ENCODE measurements at regions not wholly inside any gene's neighbourhood (a gene's known extent, or its start where the extent isn't known, plus 50 kb on each side); places are given as distances from the start of the nearest gene placed in this dataset.

DNA sequence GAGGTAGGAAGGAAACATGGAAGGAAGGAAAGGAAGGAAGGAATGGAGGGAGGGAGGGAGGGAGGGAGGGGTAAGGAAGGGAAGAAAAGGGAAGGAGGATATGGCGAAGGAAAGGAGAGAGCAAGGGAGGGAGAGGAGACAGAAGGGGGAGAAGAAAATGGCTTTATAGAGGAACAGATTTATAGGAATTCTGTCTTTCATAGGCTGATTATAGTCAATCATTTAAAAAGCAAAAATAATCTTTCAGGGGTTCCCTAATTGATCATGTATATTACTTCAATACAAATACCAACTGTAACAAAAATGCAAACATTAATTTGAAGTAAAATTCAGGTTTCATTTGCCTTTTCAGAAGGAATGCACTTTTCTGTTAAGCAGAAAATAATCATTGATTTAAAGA is 519.1 kb downstream of the MDFIC start:
- ChIA-PET POLR2A (no interaction called here), CTCF (no interaction called here)
- no peaks in the 10 kb centered on the region for H3K36me3 Mint-ChIP-seq (ENCODE audit: low read depth)
- H3K27me3 Mint-ChIP-seq, result no peaks in the 10 kb centered on the region
- ATAC-seq (no peak), DNase-seq (no peak)
- H3K4me1 Mint-ChIP-seq, result no peaks in the 10 kb centered on the region
- no peaks in the 10 kb centered on the region for H3K9me3 Mint-ChIP-seq (ENCODE audit: low read depth)
- intact Hi-C loops (cut with DNase I, micrococcal nuclease), result no loop called here
- no peak overlapping the region for H3K4me3 Mint-ChIP-seq
- no peak overlapping the region for H3K27ac Mint-ChIP-seq

GRCh38 chr7:115435178-115435577 is 513.3 kb downstream of the MDFIC start:
- DNase-seq (no peak), ATAC-seq (no peak)
- ChIA-PET POLR2A (no interaction called here), CTCF (no interaction called here)
- Mint-ChIP-seq H3K36me3 (ENCODE audit: low read depth) (no peaks in the 10 kb centered on the region), H3K4me3 (no peak overlapping the region), H3K27me3 (peaks cover 2% of the 10 kb centered on the region), H3K4me1 (no peaks in the 10 kb centered on the region), H3K27ac (no peak overlapping the region), H3K9me3 (ENCODE audit: low read depth) (no peaks in the 10 kb centered on the region)
- intact Hi-C loops (cut with DNase I, micrococcal nuclease), result no loop called here

- intact Hi-C loops (cut with DNase I, micrococcal nuclease), result no loop called here
- Mint-ChIP-seq H3K9me3 (ENCODE audit: low read depth) (no peaks in the 10 kb centered on the region), H3K27me3 (peaks cover 2% of the 10 kb centered on the region), H3K36me3 (ENCODE audit: low read depth) (no peaks in the 10 kb centered on the region), H3K4me1 (no peaks in the 10 kb centered on the region), H3K4me3 (no peak overlapping the region), H3K27ac (no peak overlapping the region)
- ChIA-PET CTCF (no interaction called here), POLR2A (no interaction called here)
- ATAC-seq (no peak), DNase-seq (no peak)
Observed at GRCh38 chr7:115429918-115430317, 508.0 kb downstream of the MDFIC start.

DNA sequence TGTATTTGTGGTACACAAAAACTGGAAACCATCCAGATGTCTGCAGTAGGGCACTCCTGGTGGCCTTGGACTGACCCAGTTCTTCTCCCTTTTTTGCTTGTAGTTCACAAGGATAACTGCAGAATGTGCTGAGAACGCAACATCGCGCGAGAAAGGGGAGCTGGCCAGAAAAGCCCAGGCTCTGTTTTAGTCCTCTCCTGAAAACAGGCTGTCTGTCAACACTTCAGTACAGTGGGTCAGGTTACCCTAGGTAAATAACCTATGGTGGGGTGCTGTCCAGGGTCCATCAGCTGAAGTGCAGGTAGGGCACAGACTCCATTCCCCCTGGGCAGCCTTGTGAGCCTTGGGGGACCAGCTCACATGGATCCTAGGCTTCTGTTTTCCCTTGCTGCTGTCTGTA is 495.8 kb downstream of the MDFIC start:
- DNase-seq (no peak), ATAC-seq (no peak)

DNA sequence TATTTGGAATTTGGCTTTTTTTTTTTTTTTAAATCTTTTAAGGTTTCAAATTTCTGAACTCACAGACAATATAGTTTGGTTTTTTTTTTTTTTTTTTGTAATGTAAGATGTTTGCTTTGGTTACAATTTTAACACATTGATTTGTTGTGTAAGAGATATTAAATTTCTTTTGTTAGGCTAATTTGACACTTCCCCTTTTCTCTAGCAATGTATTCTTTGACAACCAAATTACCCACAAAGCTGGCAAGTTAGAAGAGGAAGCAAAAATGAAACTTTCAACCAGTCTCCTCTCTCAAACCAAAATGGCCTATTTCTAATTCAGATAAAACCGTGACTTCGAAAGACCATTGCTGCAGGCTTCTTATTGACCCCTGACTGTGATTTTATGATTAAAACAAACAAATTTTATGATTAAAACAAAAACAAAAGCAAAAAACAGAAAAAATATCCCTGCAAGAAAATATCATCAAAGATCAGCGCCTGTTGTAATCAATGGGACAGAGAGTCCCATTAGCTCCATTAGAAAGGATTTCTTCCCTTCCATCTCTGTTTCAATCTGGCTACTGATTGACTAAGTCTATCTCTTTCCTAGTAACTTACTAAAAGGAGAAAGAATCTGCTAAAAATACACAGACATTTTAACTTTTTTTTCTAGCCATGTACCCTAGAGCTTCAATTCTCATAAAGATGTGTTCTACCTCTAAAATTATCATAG is 489.2 kb downstream of the MDFIC start:
- peaks cover 1% of the 10 kb centered on the region for H3K4me1 Mint-ChIP-seq
- H3K27ac Mint-ChIP-seq, result no peak overlapping the region
- ATAC-seq (no peak), DNase-seq (no peak)
- CTCF ChIA-PET, result no interaction called here
- POLR2A ChIA-PET, result interaction anchor here (0.6 kb wide), 1 partner anchor 170 kb away, joined by 6 read pairs; no protein-coding TSS in a partner anchor
- peaks cover 2% of the 10 kb centered on the region for H3K27me3 Mint-ChIP-seq
- no peaks in the 10 kb centered on the region for H3K36me3 Mint-ChIP-seq (ENCODE audit: low read depth)
- no peaks in the 10 kb centered on the region for H3K9me3 Mint-ChIP-seq (ENCODE audit: low read depth)
- intact Hi-C loops (cut with DNase I, micrococcal nuclease), result no loop called here
- H3K4me3 Mint-ChIP-seq, result no peak overlapping the region

More for the DNA sequence above, 495.8 kb downstream of the MDFIC start:
- Mint-ChIP-seq H3K27me3 (peaks cover 4% of the 10 kb centered on the region), H3K36me3 (ENCODE audit: low read depth) (no peaks in the 10 kb centered on the region), H3K4me1 (no peaks in the 10 kb centered on the region), H3K4me3 (no peak overlapping the region), H3K9me3 (ENCODE audit: low read depth) (no peaks in the 10 kb centered on the region), H3K27ac (no peak overlapping the region)
- ChIA-PET CTCF (interaction anchor here (0.6 kb wide), 1 partner anchor 725 kb away, joined by 3 read pairs; no protein-coding TSS in a partner anchor), POLR2A (no interaction called here)
- intact Hi-C loops (cut with DNase I, micrococcal nuclease), result no loop called here

GRCh38 chr7:115410434-115410820 is 488.5 kb downstream of the MDFIC start:
- DNase-seq, result no peak
- no peak overlapping the region for H3K27ac Mint-ChIP-seq
- no peaks in the 10 kb centered on the region for H3K36me3 Mint-ChIP-seq (ENCODE audit: low read depth)
- no peak overlapping the region for H3K4me3 Mint-ChIP-seq
- ATAC-seq, result no peak
- intact Hi-C loops (cut with DNase I, micrococcal nuclease), result no loop called here
- H3K4me1 Mint-ChIP-seq, result peaks cover 1% of the 10 kb centered on the region
- ChIA-PET POLR2A (no interaction called here), CTCF (no interaction called here)
- no peaks in the 10 kb centered on the region for H3K27me3 Mint-ChIP-seq
- H3K9me3 Mint-ChIP-seq (ENCODE audit: low read depth), result no peaks in the 10 kb centered on the region

- no peak overlapping the region for H3K27ac Mint-ChIP-seq
- peaks cover 1% of the 10 kb centered on the region for H3K4me1 Mint-ChIP-seq
- no peak overlapping the region for H3K4me3 Mint-ChIP-seq
- POLR2A ChIA-PET, result interaction anchor here (0.6 kb wide), 1 partner anchor 1586 kb away, joined by 3 read pairs; no protein-coding TSS in a partner anchor
- no peaks in the 10 kb centered on the region for H3K9me3 Mint-ChIP-seq (ENCODE audit: low read depth)
- CTCF ChIA-PET, result no interaction called here
- ATAC-seq (no peak), DNase-seq (no peak)
- no peaks in the 10 kb centered on the region for H3K27me3 Mint-ChIP-seq
- H3K36me3 Mint-ChIP-seq (ENCODE audit: low read depth), result no peaks in the 10 kb centered on the region
- intact Hi-C loops (cut with DNase I, micrococcal nuclease), result no loop called here
Observed at GRCh38 chr7:115409682-115410433, 488.0 kb downstream of the MDFIC start.

GRCh38 chr7:115406219-115406618 is 484.3 kb downstream of the MDFIC start:
- H3K4me1 Mint-ChIP-seq, result peaks cover 1% of the 10 kb centered on the region
- ChIA-PET POLR2A (no interaction called here), CTCF (interaction anchor here (0.8 kb wide), 1 partner anchor 10 kb away, joined by 3 read pairs; no protein-coding TSS in a partner anchor)
- H3K36me3 Mint-ChIP-seq (ENCODE audit: low read depth), result no peaks in the 10 kb centered on the region
- peaks cover under 1% of the 10 kb centered on the region for H3K27me3 Mint-ChIP-seq
- peaks cover under 1% of the 10 kb centered on the region for H3K9me3 Mint-ChIP-seq (ENCODE audit: low read depth)
- DNase-seq, result no peak
- H3K27ac Mint-ChIP-seq, result no peak overlapping the region
- no peak for ATAC-seq
- intact Hi-C loops (cut with DNase I, micrococcal nuclease), result no loop called here
- no peak overlapping the region for H3K4me3 Mint-ChIP-seq

- no peak for DNase-seq
- ChIA-PET POLR2A (no interaction called here), CTCF (interaction anchor here (0.6 to 1.5 kb wide), 2 partner anchors 9 to 219 kb away, joined by 3 to 4 read pairs; no protein-coding TSS in a partner anchor)
- H3K4me3 Mint-ChIP-seq, result no peak overlapping the region
- no peaks in the 10 kb centered on the region for H3K36me3 Mint-ChIP-seq (ENCODE audit: low read depth)
- no peaks in the 10 kb centered on the region for H3K27me3 Mint-ChIP-seq
- H3K9me3 Mint-ChIP-seq (ENCODE audit: low read depth), result no peaks in the 10 kb centered on the region
- no peak overlapping the region for H3K27ac Mint-ChIP-seq
- intact Hi-C loops (cut with DNase I, micrococcal nuclease), result no loop called here
- no peaks in the 10 kb centered on the region for H3K4me1 Mint-ChIP-seq
- no peak for ATAC-seq
Observed at GRCh38 chr7:115387137-115387536, 465.2 kb downstream of the MDFIC start.

- DNase-seq, result no peak
- POLR2A ChIA-PET, result no interaction called here
- no peak overlapping the region for H3K27ac Mint-ChIP-seq
- no peaks in the 10 kb centered on the region for H3K9me3 Mint-ChIP-seq (ENCODE audit: low read depth)
- H3K36me3 Mint-ChIP-seq (ENCODE audit: low read depth), result no peaks in the 10 kb centered on the region
- CTCF ChIA-PET, result no interaction called here
- no peaks in the 10 kb centered on the region for H3K4me1 Mint-ChIP-seq
- H3K27me3 Mint-ChIP-seq, result no peaks in the 10 kb centered on the region
- intact Hi-C loops (cut with DNase I, micrococcal nuclease), result loop anchor here in 1 of 2 experiments (10.0 kb wide), 1 partner anchor 525 kb away; no protein-coding TSS in a partner anchor
- no peak for ATAC-seq
- no peak overlapping the region for H3K4me3 Mint-ChIP-seq
Observed at GRCh38 chr7:115379321-115379720, 457.4 kb downstream of the MDFIC start.

DNA sequence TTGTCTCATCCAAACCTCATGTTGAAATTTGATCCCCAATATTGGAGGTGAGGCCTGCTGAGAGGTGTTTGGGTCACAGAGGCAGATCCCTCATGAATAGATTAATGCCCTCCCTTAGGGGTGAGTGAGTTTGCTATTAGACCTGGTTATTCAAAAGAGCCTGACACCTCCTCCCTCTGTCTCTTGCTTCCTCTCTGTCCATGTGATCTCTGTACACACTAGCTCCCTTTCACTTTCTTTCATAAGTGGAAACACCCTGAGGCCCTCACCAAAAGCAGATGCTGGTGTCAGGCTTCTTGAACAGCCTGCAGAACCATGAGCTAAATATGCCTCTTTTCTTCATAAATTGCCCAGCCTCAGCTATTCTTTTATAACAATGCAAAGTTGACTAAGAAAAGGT is 447.1 kb downstream of the MDFIC start:
- H3K4me1 Mint-ChIP-seq, result no peaks in the 10 kb centered on the region
- no peak for ATAC-seq
- H3K9me3 Mint-ChIP-seq (ENCODE audit: low read depth), result no peaks in the 10 kb centered on the region
- CTCF ChIA-PET, result interaction anchor here (0.7 to 0.8 kb wide), 2 partner anchors 29 to 245 kb away, joined by 3 read pairs; no protein-coding TSS in a partner anchor
- H3K36me3 Mint-ChIP-seq (ENCODE audit: low read depth), result no peaks in the 10 kb centered on the region
- H3K27me3 Mint-ChIP-seq, result no peaks in the 10 kb centered on the region
- no peak overlapping the region for H3K4me3 Mint-ChIP-seq
- H3K27ac Mint-ChIP-seq, result no peak overlapping the region
- POLR2A ChIA-PET, result no interaction called here
- intact Hi-C loops (cut with DNase I, micrococcal nuclease), result no loop called here
- no peak for DNase-seq

GRCh38 chr7:115363916-115364315 is 442.0 kb downstream of the MDFIC start:
- Mint-ChIP-seq H3K9me3 (ENCODE audit: low read depth) (no peaks in the 10 kb centered on the region), H3K36me3 (ENCODE audit: low read depth) (no peaks in the 10 kb centered on the region), H3K27ac (no peak overlapping the region), H3K4me1 (no peaks in the 10 kb centered on the region), H3K4me3 (no peak overlapping the region), H3K27me3 (no peaks in the 10 kb centered on the region)
- CTCF ChIA-PET, result no interaction called here
- DNase-seq, result no peak
- ATAC-seq, result no peak
- intact Hi-C loops (cut with DNase I, micrococcal nuclease), result no loop called here
- POLR2A ChIA-PET, result no interaction called here
